ENCODE measurements at regions not wholly inside any gene's neighbourhood (a gene's known extent, or its start where the extent isn't known, plus 50 kb on each side); places are given as distances from the start of the nearest gene placed in this dataset.

- TF ChIP-seq GATA3 (IDR thresholded peaks at IDR 0.05; ENCODE audit: low read depth, low read length) (no peak), GATA2 (IDR thresholded peaks at IDR 0.05; ENCODE audit: low read depth, low read length) (no peak)
These were observed 885.3 kb downstream of the TTLL7 start for GRCh38 chr1:83113652-83114051.
